ENCODE measurements at regions not wholly inside any gene's neighbourhood (a gene's known extent, or its start where the extent isn't known, plus 50 kb on each side); places are given as distances from the start of the nearest gene placed in this dataset.

GRCh38 chr16:50981951-50982350 lies 169.1 kb downstream of the SALL1 start:
- H3K4me3 Mint-ChIP-seq: no peak overlapping the region
- no peak for DNase-seq (ENCODE audit: low spot score)
- peaks cover 4% of the 10 kb centered on the region for H3K27me3 Mint-ChIP-seq (ENCODE audit: low read depth)
- no peaks in the 10 kb centered on the region for H3K4me1 Mint-ChIP-seq
- CTCF ChIA-PET: interaction anchor here (1.5 kb wide), 1 partner anchor 22 kb away, joined by 3 read pairs; no protein-coding TSS in a partner anchor
- POLR2A ChIA-PET: no interaction called here
- peaks cover 16% of the 10 kb centered on the region for H3K9me3 Mint-ChIP-seq
- ATAC-seq: no peak
- no peak for TF ChIP-seq ZNF219 (CRISPR knock-in tag; IDR thresholded peaks at IDR 0.05; ENCODE audit: borderline replicate concordance)
- no peak for TF ChIP-seq E2F1 (CRISPR knock-in tag; IDR thresholded peaks at IDR 0.05)
- no peak for TF ChIP-seq ZNF532 (CRISPR knock-in tag; IDR thresholded peaks at IDR 0.05; ENCODE audit: borderline replicate concordance)
- no peak for TF ChIP-seq ESRRA (CRISPR knock-in tag; IDR thresholded peaks at IDR 0.05; ENCODE audit: borderline replicate concordance)
- TF ChIP-seq NFATC4 (CRISPR knock-in tag; IDR thresholded peaks at IDR 0.05): no peak
- no peak for TF ChIP-seq ZNF317 (CRISPR knock-in tag; IDR thresholded peaks at IDR 0.05; ENCODE audit: borderline replicate concordance, low read depth)
- TF ChIP-seq KAT7 (CRISPR knock-in tag; IDR thresholded peaks at IDR 0.05; ENCODE audit: borderline replicate concordance): no peak
- TF ChIP-seq FOXP1 (CRISPR knock-in tag; IDR thresholded peaks at IDR 0.05; ENCODE audit: borderline replicate concordance): no peak
- no peak for TF ChIP-seq TP53 (CRISPR knock-in tag; IDR thresholded peaks at IDR 0.05)
- TF ChIP-seq ZNF281 (CRISPR knock-in tag; IDR thresholded peaks at IDR 0.05): no peak
- TF ChIP-seq CDX4 (CRISPR knock-in tag; IDR thresholded peaks at IDR 0.05; ENCODE audit: borderline replicate concordance): no peak
- no peak for TF ChIP-seq ELF4 (CRISPR knock-in tag; IDR thresholded peaks at IDR 0.05; ENCODE audit: low read depth)
- no peak for TF ChIP-seq E2F4 (CRISPR knock-in tag; IDR thresholded peaks at IDR 0.05; ENCODE audit: borderline replicate concordance, low read depth)
- no peak for TF ChIP-seq SOX15 (CRISPR knock-in tag; IDR thresholded peaks at IDR 0.05)
- no peak for TF ChIP-seq AFF4 (CRISPR knock-in tag; IDR thresholded peaks at IDR 0.05; ENCODE audit: borderline replicate concordance)
- TF ChIP-seq NR3C1 (CRISPR knock-in tag; conservative IDR thresholded peaks at IDR 0.05; ENCODE audit: low read depth): no peak
- no peak for TF ChIP-seq USF2 (CRISPR knock-in tag; IDR thresholded peaks at IDR 0.05)
- TF ChIP-seq E2F5 (CRISPR knock-in tag; IDR thresholded peaks at IDR 0.05): no peak
- no peak for TF ChIP-seq USF1 (CRISPR knock-in tag; IDR thresholded peaks at IDR 0.05)
- H3K36me3 Mint-ChIP-seq: no peaks in the 10 kb centered on the region
- H3K27ac Mint-ChIP-seq: no peak overlapping the region

All from WTC11 (cell line).